GM23338 (cell line): ENCODE measurements at regions not wholly inside any gene's neighbourhood (a gene's known extent, or its start where the extent isn't known, plus 50 kb on each side); places are given as distances from the start of the nearest gene placed in this dataset.

Experiments
- ATAC-seq: fragments of 200-7000 bp; cut with Tn5 transposase; 3 replicates; pipeline ENCODE4 v1.9.1; 2020
- DNase-seq: peaks from one replicate; pipeline ENCODE4 v3.0.0-alpha.2; 2015; ENCODE audit warnings: low spot score
- H2AFZ ChIP-seq: fragments of 200-600 bp; sonication (generic); 2 replicates; pipeline ENCODE4 v1.8.0; 2016; ENCODE audit warnings: antibody characterized with exemption, mild to moderate bottlenecking, moderate library complexity
- H3F3A ChIP-seq: fragments of 200-600 bp; sonication (generic); replicated peaks from 2 replicates; pipeline ENCODE4 v1.8.0; 2017; ENCODE audit warnings: antibody characterized with exemption, mixed run types, low read depth
- H3K27ac ChIP-seq: fragments of 200-600 bp; sonication (generic); 2 replicates; pipeline ENCODE4 v1.6.1; 2016; ENCODE audit warnings: low read depth
- H3K27me3 ChIP-seq: fragments of 200-600 bp; sonication (generic); 2 replicates; pipeline ENCODE4 v1.8.0; 2016; ENCODE audit warnings: mild to moderate bottlenecking, mixed run types, moderate library complexity; ENCODE audit not compliant: insufficient read depth
- H3K36me3 ChIP-seq: fragments of 200-600 bp; sonication (generic); 2 replicates; pipeline ENCODE4 v1.8.0; 2016; ENCODE audit warnings: mild to moderate bottlenecking; ENCODE audit not compliant: insufficient read depth
- H3K4me1 ChIP-seq: fragments of 200-600 bp; sonication (generic); 2 replicates; pipeline ENCODE4 v1.8.0; 2016; ENCODE audit warnings: mild to moderate bottlenecking, moderate library complexity; ENCODE audit not compliant: insufficient read depth
- H3K4me2 ChIP-seq: fragments of 200-600 bp; sonication (generic); 2 replicates; pipeline ENCODE4 v1.7.1; 2017; ENCODE audit warnings: mixed run types
- H3K4me3 ChIP-seq: fragments of 200-600 bp; sonication (generic); 2 replicates; pipeline ENCODE4 v1.6.1; 2016; ENCODE audit warnings: mixed run types
- H3K79me2 ChIP-seq: fragments of 200-600 bp; sonication (generic); replicated peaks from 2 replicates; pipeline ENCODE4 v1.8.0; 2017; ENCODE audit warnings: mild to moderate bottlenecking; ENCODE audit not compliant: insufficient read depth
- H3K9me2 ChIP-seq: fragments of 200-600 bp; sonication (generic); 2 replicates; pipeline ENCODE4 v1.8.0; 2017; ENCODE audit not compliant: insufficient read depth
- H4K20me1 ChIP-seq: fragments of 200-600 bp; sonication (generic); replicated peaks from 2 replicates; pipeline ENCODE4 v1.8.0; 2017; ENCODE audit warnings: mild to moderate bottlenecking; ENCODE audit not compliant: insufficient read depth
- H3K27ac Mint-ChIP-seq: 2 replicates; pipeline ENCODE4 v1.8.0; 2020; ENCODE audit warnings: inconsistent platforms, mild to moderate bottlenecking, moderate library complexity, mixed read lengths
- H3K27me3 Mint-ChIP-seq: 3 replicates; pipeline ENCODE4 v1.8.0; 2022; ENCODE audit warnings: low read depth, mild to moderate bottlenecking, moderate library complexity, mixed read lengths, inconsistent platforms; ENCODE audit not compliant: insufficient read depth, poor library complexity
- H3K36me3 Mint-ChIP-seq: 3 replicates; pipeline ENCODE4 v1.8.0; 2021; ENCODE audit warnings: low read depth, mild to moderate bottlenecking, inconsistent platforms, moderate library complexity, mixed read lengths
- H3K4me1 Mint-ChIP-seq: 3 replicates; pipeline ENCODE4 v1.8.0; 2020; ENCODE audit warnings: mild to moderate bottlenecking, inconsistent platforms, mixed read lengths
- H3K4me3 Mint-ChIP-seq: 3 replicates; pipeline ENCODE4 v1.8.0; 2021; ENCODE audit warnings: moderate library complexity, mild to moderate bottlenecking, inconsistent platforms, mixed read lengths
- H3K9me3 Mint-ChIP-seq: 3 replicates; pipeline ENCODE4 v1.8.0; 2020; ENCODE audit warnings: moderate library complexity, mild to moderate bottlenecking, inconsistent platforms, mixed read lengths
- CREB1 ChIP-seq: fragments of 250-450 bp; sonication (Bioruptor Pico); IDR thresholded peaks from 2 replicates; pipeline ENCODE4 v1.5.0; 2020; ENCODE audit warnings: low read depth, mild to moderate bottlenecking, moderate library complexity
- EZH2 ChIP-seq: fragments of 200-600 bp; sonication (generic); IDR thresholded peaks from one replicate; pipeline ENCODE4 v1.8.0; 2017; ENCODE audit warnings: antibody characterized with exemption, mild to moderate bottlenecking, low read depth; ENCODE audit not compliant: unreplicated experiment
- EZH2phosphoT487 ChIP-seq: fragments of 200-600 bp; sonication (generic); IDR thresholded peaks from one replicate; pipeline ENCODE4 v1.8.1; 2018; ENCODE audit warnings: antibody characterized with exemption; ENCODE audit not compliant: unreplicated experiment
- NANOG ChIP-seq: IDR thresholded peaks from 2 replicates; pipeline ENCODE4 v1.6.1; 2016; ENCODE audit warnings: antibody characterized with exemption, borderline replicate concordance
- POLR2AphosphoS5 ChIP-seq: IDR thresholded peaks from 2 replicates; pipeline ENCODE4 v1.6.1; 2016; ENCODE audit warnings: antibody characterized with exemption, low read depth
- REST ChIP-seq: IDR thresholded peaks from one replicate; pipeline ENCODE4 v1.6.1; 2018; ENCODE audit warnings: antibody characterized with exemption; ENCODE audit not compliant: unreplicated experiment
- ZNF114 ChIP-seq: fragments of 250-450 bp; sonication (Bioruptor Pico); IDR thresholded peaks from 2 replicates; pipeline ENCODE4 v1.5.0; 2020; ENCODE audit warnings: mild to moderate bottlenecking, moderate library complexity
- ZNF462 ChIP-seq: fragments of 250-450 bp; sonication (Bioruptor Pico); IDR thresholded peaks from 2 replicates; pipeline ENCODE4 v1.5.0; 2020; ENCODE audit warnings: mild to moderate bottlenecking, moderate library complexity

- TF ChIP-seq REST, result no peak
Observed at GRCh38 chr17:77033892-77034404, 106.8 kb upstream of the SEC14L1 start (continued).

- TF ChIP-seq CREB1 (CRISPR knock-in tag), result no peak
- TF ChIP-seq ZNF114 (CRISPR knock-in tag), result no peak
- no peak for TF ChIP-seq NANOG
- TF ChIP-seq POLR2AphosphoS5, result no peak
- no peak for TF ChIP-seq EZH2
- TF ChIP-seq ZNF462, result no peak
- no peak for TF ChIP-seq REST
- TF ChIP-seq EZH2phosphoT487, result no peak
- Histone ChIP-seq H3K79me2 (no peaks in the 10 kb centered on the region), H3K9me2 (no peaks in the 10 kb centered on the region), H4K20me1 (no peaks in the 10 kb centered on the region), H3K4me2 (no peak overlapping the region), H3K4me3 (no peak overlapping the region), H3F3A (no peaks in the 10 kb centered on the region), H2AFZ (no peak overlapping the region), H3K27me3 (no peaks in the 10 kb centered on the region), H3K4me1 (no peaks in the 10 kb centered on the region), H3K36me3 (no peaks in the 10 kb centered on the region), H3K27ac (no peak overlapping the region)
- Mint-ChIP-seq H3K4me1 (no peaks in the 10 kb centered on the region), H3K27ac (no peak overlapping the region), H3K27me3 (peaks cover 8% of the 10 kb centered on the region), H3K4me3 (no peak overlapping the region), H3K9me3 (peaks cover 14% of the 10 kb centered on the region), H3K36me3 (no peaks in the 10 kb centered on the region)
- ATAC-seq (no peak), DNase-seq (no peak)
Observed at GRCh38 chr17:77034677-77035424, 105.9 kb upstream of the SEC14L1 start.
